HG02840 (cell line): ENCODE measurements at regions not wholly inside any gene's neighbourhood (a gene's known extent, or its start where the extent isn't known, plus 50 kb on each side); places are given as distances from the start of the nearest gene placed in this dataset.
"Not testable (repeated sequence)": the region's sequence is repeated elsewhere in the genome, so short reads cannot be mapped to it uniquely, and the experiment has no call there.

Experiments used
- ATAC-seq: cut with Tn5 transposase; IDR thresholded peaks from one replicate; pipeline ENCODE4 v1.9.1; 2021; ENCODE audit warnings: mild to moderate bottlenecking, moderate library complexity, moderate number of reproducible peaks; ENCODE audit not compliant: unreplicated experiment, low FRiP score

DNA sequence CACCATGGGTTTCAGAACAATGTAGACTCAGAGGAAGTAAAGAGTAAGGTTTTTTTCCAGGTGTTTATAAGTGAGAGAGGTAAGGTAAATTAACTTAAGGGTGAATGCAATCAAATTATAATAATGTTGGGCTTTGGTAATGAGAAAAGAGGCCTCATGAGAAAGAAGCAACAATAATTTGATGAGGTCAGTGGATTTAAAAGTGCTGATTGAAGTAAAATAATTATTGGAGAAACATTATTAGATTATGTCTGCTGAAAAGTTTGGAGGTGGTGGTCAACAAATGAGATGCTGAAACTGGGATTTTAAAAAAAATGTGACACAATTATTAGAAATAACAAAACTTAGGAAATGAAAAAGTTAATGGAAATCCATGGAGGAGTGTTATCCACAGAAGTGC, 187.4 kb upstream of the BRINP3 start:
- ATAC-seq, result no peak

DNA sequence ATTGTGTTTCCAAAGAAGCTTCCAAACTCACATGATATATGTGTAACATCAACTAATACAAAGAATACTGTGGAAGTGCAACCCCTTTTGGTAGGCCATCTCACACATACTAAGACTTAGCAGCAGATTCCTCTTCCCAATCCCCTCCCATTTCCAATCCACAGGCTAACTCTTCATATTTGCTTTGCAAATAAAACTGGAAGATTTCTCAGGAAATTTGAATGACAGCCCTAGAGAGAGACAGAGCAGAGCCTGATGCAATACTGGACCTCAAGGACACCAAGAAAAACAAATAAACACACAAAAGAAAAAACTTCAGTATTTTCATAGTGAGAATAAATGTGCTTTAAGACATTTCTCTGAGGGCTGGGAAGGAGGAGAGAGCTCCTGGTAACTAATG, 190.2 kb upstream of the BRINP3 start:
- ATAC-seq, result no peak

DNA sequence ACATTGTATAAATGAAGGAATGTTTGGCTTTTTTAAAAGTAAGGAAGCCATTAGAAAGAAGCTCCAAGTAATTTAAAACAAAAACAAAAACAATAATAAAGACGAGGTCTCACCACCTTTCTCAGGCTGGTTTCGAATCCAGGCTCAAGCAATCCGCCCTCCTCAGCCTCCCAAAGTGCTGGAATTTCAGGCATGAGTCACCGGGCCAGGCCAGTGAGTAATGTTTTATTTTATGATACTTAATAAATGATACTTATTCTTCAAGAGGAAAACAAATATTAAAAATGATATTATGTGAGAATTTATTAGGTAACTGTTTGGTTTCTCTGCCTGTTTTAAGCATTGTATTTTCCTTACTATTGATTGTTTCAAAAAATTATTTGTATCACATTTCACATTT, 201.4 kb upstream of the BRINP3 start:
- no peak for ATAC-seq

DNA sequence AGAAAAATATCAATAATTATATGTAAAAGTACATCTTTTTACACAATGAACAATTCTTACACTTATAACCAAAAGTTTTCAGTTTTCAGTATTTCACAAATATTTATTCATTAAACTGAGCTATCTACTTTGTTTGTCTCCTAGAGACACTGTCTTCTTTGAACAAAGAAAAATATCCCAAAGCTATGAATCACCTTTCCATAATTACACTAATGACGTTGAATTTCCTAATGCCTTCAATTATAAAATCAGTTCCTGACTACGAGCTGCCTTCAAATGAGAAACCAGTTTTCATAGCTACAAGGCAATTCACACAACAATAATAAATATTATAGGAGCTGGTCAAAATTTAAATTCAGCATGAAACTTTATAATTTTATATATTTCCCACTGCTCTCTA, 201.8 kb upstream of the BRINP3 start:
- no peak for ATAC-seq

DNA sequence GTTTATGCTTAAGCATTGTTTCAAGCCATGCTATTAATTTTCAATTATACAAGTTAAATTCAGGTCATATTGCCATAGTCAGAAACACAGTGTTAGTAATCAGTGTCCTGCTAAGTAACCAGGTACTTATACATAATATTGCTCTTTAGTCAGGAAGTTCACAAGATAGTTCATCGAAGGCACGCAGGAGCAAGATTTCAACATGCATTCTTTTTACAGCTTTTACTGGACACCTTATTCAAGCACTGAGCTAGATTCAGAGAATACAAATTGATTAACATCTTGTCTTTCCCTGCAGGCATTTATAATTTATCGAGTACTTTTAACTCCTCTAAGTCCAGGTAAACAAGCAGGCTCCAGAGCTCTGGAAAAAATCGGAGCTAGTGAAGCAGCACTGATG, 202.3 kb upstream of the BRINP3 start:
- no peak for ATAC-seq

DNA sequence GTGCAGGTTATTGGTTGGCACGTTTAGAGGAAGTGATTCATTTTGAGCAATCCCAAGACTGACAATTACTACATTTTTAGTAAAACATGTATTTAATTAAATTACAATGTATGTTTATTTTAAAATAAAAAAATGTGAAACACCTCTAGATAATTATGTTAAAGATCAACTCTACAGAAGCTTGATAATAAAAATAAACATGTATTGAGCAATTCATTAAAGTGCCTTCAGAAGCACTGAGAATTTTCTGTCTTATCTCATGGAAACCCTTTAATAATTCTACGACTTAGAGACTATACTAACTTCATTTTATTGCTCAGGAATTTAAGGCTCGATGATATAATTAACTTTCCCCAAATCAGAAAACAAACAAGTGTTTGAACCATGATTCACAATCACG, 208.0 kb upstream of the BRINP3 start:
- ATAC-seq, result no peak

DNA sequence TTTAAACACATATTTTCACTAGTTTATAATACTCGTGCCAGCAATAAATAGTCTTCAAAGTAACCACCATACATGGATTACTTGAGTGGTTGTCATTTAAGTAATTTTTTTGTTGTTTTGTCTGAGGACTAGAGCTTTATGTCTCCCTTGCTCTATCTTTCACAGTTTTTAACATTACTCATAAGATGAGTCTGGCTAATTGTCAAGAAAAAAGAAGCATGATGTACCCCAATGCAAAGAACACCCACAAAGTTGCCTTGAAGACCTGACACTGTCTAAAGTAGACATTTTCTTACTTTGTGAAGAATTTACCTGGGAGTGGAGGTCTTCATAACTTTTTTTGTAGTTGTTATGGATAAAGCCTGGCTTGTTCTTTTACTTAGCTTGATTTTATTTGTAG, 210.4 kb upstream of the BRINP3 start:
- no peak for ATAC-seq

DNA sequence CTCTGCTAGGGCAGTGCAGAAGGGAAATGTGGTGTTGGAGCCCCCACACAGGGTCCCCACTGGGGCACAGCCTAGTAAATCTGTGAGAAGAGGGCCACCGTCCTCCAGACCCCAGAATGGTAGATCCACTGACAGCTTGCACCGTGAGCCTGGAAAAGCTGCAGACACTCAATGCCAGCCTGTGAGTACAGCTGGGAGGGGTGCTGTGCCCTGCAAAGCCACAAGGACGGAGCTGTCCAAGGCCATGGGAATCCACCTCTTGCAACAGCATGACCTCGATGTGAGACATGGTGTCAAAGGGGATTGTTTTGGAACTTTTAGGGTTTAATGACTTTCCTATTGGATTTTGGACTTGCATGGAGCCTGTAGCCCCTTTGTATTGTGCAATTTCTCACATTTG, 220.8 kb upstream of the BRINP3 start:
- ATAC-seq, result not testable (repeated sequence)

DNA sequence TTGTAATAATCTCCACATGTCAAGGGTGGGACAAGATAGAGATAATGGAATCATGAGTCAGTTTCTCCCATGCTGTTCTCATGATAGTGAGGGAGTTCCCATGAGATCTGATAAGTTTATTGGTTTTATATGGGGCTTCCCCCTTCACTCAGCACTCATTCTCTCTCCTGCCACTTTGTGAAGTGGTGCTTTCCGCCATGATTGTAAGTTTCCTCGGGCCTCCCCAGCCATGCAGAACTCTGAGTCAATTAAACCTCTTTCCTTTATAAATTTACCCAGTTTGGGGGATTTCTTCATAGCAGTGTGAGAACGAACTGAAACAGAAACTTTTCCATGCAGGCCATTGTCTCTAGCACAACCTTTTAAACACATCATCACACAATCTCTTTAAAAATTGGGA, 221.5 kb upstream of the BRINP3 start:
- ATAC-seq, result no peak

DNA sequence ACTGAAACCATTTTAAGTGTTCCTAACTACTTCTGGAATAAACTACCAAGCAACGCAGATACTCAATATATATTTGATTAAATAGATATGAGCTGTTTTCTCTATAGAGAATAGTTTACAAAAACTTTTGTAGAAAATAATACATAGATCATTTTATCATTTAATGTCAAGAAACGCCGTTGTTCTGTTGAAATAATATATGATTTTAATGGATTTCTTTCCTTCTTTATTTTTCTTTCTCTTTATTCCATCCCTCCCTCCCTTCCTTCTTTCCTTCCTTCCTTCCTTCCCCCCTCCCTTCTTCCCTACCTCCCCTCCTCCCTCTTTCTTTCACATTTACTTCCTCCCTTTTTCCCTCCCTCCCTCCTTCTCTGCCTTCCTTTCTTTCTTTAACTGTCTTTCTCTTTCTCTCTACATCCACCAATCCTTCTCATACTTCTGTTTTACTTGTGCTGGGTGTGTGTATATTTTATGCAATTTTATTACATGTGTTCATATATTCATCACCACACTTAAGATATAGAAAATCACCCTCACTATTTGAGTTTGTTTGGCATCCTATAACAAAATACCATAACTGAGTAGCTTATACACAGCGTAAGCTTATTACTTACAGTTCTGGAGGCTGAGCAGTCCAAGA, 230.9 kb upstream of the BRINP3 start:
- ATAC-seq, result no peak

DNA sequence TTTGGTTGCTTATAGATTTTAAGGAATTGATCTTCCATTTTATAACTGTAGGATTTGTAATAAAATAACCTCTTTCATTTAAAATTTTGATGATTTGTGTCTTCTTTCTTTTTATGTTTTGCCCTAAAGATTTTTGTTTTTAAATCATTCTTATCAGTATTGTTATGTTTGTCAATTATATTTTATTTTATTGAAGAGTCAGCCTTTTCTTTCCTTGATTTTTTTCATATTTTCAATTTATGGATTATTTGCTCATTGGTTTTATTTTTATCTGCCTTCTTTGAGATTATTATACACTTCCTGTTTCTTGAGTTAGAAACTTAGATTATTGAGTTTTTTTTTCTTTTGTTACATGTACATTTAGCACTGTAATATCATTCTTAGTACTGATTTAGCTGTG, 233.4 kb upstream of the BRINP3 start:
- no peak for ATAC-seq

DNA sequence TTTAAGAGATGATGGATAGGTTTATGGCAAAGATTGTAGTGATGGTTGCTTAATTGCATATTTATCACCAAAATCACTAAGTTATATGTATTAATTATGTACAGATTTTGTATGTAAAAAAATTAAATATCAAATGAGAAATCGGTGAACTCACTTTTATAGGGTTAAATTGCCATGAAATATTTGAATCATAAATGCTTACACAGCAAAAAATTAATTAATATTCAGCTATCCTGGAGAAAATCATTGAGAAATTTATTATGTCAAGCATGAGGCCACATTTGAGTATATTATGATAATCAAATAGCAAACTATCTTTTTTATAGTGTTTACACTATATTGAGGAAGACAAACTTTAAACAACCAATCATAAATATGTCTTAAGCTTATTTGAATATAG, 239.4 kb upstream of the BRINP3 start:
- ATAC-seq, result no peak

DNA sequence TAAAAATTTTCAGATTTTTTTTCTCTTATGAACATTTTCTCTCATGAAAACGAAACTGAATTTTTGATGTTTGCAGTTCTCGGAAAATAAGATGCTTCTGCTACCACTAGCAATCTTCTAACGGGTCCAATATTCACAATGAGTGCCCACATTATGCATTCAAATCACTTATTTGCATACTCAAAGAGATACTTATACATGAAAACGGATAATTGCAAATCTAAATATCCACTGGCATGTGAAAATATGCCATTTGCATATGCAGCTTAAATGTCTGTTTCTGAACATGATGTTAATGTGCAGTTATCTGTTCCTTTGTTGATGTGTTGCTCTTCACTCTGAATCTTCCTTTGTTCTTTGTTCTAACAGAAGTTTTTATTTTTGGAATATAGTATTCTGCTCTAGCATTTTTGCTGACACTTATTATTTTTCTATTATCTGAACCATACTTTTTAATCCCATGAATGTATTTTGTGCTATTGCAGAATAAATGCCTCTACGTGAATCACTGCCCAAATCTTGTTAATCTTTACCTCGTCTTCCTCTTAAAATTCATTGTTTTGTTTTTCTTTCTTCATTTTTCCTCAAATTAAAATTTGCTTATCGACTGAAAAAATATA, 259.4 kb upstream of the BRINP3 start:
- ATAC-seq, result no peak

DNA sequence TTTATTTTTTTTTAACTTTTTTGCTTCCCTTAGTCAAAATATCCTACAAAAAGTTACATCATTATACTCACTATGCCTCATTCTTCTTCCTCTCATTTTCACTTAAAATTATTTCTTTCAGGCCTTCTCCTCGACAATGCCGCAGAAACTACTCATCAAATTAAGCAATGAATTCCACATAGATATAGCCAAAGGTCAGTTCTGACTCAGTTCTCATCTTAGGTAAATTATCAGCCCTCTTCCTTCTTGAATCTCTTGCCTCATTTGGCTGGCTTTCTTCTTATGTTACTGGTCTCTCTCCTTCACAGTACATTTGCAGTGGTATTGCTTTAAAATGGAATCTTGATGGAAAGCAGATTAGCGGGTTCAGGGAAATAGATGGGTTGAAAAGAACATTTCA, 260.7 kb upstream of the BRINP3 start:
- no peak for ATAC-seq

DNA sequence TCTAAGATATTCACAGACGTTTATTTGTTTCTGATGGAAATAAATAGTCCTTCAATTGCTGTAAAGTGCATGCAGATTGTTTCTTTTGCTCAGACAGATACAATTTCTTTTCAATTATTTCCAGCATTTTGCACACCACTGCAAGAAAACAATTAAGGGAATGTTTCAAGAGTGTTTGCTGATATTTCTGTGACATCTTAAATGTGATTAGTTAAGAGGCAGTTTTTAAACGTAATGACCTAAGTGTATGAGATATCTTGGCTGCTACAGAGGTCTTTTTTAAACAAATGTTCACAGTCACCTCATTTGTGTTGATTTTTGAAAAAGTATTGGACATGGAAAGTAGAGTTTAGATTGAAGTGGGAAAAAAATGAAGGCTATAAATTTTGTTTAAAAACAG, 262.3 kb upstream of the BRINP3 start:
- no peak for ATAC-seq

DNA sequence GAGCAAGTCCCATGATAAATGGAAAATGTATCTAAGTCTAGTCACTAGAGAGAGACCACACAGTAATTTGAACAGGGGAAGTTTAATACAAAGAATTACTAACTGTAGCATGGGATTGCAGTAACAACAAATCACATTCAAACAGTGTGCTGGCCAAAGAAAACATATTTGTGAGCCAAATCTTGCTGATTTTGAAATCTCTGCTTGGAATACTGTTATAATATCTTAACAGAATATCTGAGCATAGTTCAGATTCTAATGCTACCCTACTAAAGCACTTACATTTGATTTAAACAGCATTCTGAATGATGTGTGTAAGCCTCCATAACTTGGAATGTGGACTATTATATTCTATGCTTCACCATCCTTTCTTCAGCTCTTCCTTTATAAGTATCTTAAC, 270.0 kb upstream of the BRINP3 start:
- no peak for ATAC-seq

DNA sequence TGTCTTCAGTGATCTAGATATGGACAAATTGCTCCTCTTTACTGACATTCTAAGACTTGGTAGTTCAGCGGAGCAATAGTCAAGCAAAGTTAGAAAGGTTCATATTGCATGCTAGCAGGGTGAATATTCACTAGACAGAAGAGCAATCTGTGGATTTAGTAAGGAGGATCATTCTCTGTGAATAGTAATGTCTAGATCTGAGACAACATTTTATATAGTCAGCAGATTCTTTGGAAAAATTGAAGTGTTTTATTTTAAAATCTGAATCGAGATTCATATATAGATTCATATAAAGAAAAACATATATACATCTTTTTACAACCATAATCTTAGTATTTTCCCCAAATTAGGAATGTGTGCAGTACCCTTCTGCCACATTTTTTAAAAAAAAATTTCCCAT, 274.5 kb upstream of the BRINP3 start:
- no peak for ATAC-seq

DNA sequence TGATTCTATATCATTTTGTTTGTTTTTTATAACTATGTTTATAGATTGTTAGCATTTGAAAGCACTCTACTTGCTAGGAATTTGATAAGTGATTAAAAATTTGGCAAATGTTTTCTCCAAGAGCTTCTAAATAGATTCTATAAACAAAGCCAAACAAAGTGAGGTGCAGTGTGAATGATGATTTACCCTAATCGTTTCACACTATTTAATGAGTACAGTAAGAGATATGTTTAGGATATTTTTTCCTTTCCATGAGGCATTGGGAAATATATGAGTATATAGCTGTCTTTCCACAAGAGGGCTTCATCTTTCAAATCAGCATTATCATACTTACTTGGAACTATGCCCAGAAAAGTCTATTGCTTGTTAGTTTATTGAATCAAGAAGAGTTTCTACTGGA, 277.0 kb upstream of the BRINP3 start:
- no peak for ATAC-seq

DNA sequence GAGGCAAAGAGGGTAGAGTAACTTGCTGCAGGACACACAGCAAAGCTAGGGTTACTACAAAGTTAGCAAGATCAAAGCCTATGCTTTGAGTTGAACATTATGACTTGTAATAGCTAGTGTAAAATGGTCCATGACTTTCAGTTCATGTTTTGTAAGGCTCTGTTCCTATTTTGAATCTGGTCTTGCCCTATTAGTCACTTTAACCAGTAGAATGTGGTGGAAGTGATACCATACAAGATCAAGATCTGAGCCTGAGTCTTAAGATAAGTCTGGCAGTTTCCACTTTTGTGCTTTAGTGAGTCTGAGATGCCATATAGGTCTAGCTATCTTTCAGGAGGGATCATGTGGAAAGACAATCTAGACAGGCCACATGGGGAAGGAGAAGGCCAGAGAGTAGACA, 282.1 kb upstream of the BRINP3 start:
- ATAC-seq, result peak; percentile 96

DNA sequence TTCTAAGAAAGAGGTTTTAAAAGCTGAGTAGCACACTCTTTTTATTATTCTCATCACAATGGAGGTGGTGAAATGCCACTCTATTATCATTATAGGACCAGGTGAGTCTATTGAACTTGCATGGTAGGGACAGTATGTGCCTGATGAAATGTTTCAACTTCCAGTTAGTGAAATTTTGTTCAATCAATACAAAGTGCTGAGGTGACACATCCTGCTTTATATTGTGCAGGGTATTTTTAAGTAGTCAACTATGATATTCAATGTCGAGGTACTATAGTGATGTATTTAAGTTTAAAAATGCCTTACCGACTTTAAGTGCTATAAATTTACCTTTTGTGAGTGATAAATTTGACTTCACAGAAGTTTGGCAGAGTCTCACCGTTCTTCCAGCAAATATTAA, 284.7 kb upstream of the BRINP3 start:
- ATAC-seq, result no peak

DNA sequence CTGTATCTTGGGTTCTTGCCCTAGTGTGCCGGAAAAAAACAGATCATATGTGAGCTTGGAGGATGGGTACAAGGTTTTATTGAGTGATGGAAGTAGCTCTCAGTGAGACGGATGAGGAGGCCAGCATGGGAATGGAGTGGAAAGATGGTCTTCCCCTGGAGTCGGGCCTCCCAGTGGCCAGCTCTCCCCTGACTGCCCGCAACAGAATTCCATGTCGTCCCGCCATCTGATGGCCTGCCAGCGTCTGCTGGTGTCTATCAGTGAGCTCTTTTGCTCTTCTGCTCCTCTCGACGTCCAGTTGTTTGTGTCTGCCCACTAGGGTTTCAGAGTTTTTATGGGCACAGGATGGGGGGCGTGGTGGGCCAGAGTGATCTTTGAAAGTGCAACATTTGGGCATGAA, 315.2 kb upstream of the BRINP3 start:
- no peak for ATAC-seq

DNA sequence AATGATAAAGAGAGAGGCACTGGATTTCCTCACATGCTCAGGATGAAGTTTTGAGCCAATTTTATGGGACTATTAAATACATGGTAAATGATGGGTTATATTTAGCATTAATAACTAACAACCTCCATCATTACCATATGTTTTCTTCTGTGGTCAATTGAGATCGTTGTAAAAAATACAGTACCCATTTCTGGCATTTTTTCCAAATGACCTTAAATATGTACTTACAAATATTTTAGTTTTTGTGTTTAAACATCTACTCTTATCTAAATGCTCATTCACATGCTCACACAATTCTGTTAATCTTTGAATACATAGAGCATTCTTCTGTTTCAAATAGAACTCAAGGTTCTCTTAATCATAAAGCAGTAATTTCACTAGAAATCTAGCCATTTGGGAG, 330.0 kb upstream of the BRINP3 start:
- no peak for ATAC-seq

DNA sequence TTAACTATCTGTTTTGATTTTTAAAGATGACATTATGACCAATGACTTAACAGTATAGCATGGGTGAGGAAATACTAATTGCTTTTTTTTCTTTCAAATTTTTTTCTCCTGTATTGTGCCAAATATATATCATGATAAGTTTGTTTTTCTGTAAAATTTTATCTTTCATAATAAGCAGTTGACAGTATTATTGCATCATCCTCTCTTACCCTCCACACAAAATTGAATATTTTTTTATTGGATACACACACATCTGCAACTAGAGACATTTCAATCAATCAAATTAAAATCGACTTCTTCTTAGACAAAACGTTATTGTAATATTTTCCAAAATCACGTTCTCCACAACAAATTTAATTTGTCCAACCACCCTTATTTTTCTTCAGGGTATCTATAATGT, 330.4 kb upstream of the BRINP3 start:
- no peak for ATAC-seq
